ACHN (cell line): ENCODE measurements at regions not wholly inside any gene's neighbourhood (a gene's known extent, or its start where the extent isn't known, plus 50 kb on each side); places are given as distances from the start of the nearest gene placed in this dataset.
A peak's percentile ranks its signal among the peaks of the same experiment; 100 is the strongest.

Source experiments
- DNase-seq: peaks from one replicate; pipeline ENCODE4 v3.0.0-alpha.2; 2015
- in situ Hi-C: cut with HindIII; loops from 2 replicates; pipeline ENCODE4 v1.10.0; 2017; ENCODE audit warnings: low sequenced_read_pairs, low pct_ligation_motif_present, low pct_unique_long_range_greater_than_20kb

GRCh38 chr13:22736084-22736767, 444.6 kb upstream of the SGCG start:
- in situ Hi-C loops, result no loop called here
- DNase-seq, result no peak

- in situ Hi-C loops, result no loop called here
- DNase-seq, result no peak
These were observed 444.0 kb upstream of the SGCG start for GRCh38 chr13:22736768-22737092.

- in situ Hi-C loops, result no loop called here
- no peak for DNase-seq
These were observed 442.4 kb upstream of the SGCG start for GRCh38 chr13:22738357-22738756.

- in situ Hi-C loops, result no loop called here
- peak; percentile 22 for DNase-seq
These were observed 440.5 kb upstream of the SGCG start for GRCh38 chr13:22740264-22740663.

GRCh38 chr13:22744688-22745452, 435.9 kb upstream of the SGCG start:
- in situ Hi-C loops, result no loop called here
- no peak for DNase-seq

- no peak for DNase-seq
- in situ Hi-C loops, result no loop called here
These were observed 431.8 kb upstream of the SGCG start for GRCh38 chr13:22748866-22749577.

GRCh38 chr13:22749626-22750025, 431.2 kb upstream of the SGCG start:
- in situ Hi-C loops, result no loop called here
- no peak for DNase-seq

- in situ Hi-C loops, result no loop called here
- DNase-seq, result peak; percentile 17
These were observed 423.2 kb upstream of the SGCG start for GRCh38 chr13:22757530-22758120.

GRCh38 chr13:22758245-22758644, 422.5 kb upstream of the SGCG start:
- no peak for DNase-seq
- in situ Hi-C loops, result no loop called here

- no peak for DNase-seq
- in situ Hi-C loops, result no loop called here
These were observed 419.1 kb upstream of the SGCG start for GRCh38 chr13:22761709-22762108.

- in situ Hi-C loops, result no loop called here
- DNase-seq, result no peak
These were observed 415.2 kb upstream of the SGCG start for GRCh38 chr13:22765547-22765946.

- in situ Hi-C loops, result no loop called here
- DNase-seq, result no peak
These were observed 409.9 kb upstream of the SGCG start for GRCh38 chr13:22770891-22771290.

- in situ Hi-C loops, result no loop called here
- no peak for DNase-seq
These were observed 407.3 kb upstream of the SGCG start for GRCh38 chr13:22773465-22773864.

GRCh38 chr13:22776394-22777186, 404.2 kb upstream of the SGCG start:
- DNase-seq, result no peak
- in situ Hi-C loops, result no loop called here

- no peak for DNase-seq
- in situ Hi-C loops, result no loop called here
These were observed 403.6 kb upstream of the SGCG start for GRCh38 chr13:22777207-22777606.

- DNase-seq, result no peak
- in situ Hi-C loops, result no loop called here
These were observed 391.7 kb upstream of the SGCG start for GRCh38 chr13:22789027-22789593.

GRCh38 chr13:22789916-22790315, 390.9 kb upstream of the SGCG start:
- no peak for DNase-seq
- in situ Hi-C loops, result no loop called here

- no peak for DNase-seq
- in situ Hi-C loops, result no loop called here
These were observed 387.1 kb upstream of the SGCG start for GRCh38 chr13:22793598-22794134.
